MG63 (cell line): ENCODE measurements at regions not wholly inside any gene's neighbourhood (a gene's known extent, or its start where the extent isn't known, plus 50 kb on each side); places are given as distances from the start of the nearest gene placed in this dataset.
"Not testable (repeated sequence)": the region's sequence is repeated elsewhere in the genome, so short reads cannot be mapped to it uniquely, and the experiment has no call there.

Experiments
- DNase-seq: peaks from one replicate; pipeline ENCODE4 v3.0.0-alpha.2; 2020
- H3K27me3 ChIP-seq: fragments of 250-450 bp; sonication (Bioruptor Pico); 2 replicates; pipeline ENCODE4 v1.5.1; 2020; ENCODE audit warnings: mild to moderate bottlenecking, moderate library complexity
- H3K36me3 ChIP-seq: fragments of 250-450 bp; sonication (Bioruptor Pico); 2 replicates; pipeline ENCODE4 v1.5.1; 2020; ENCODE audit warnings: mild to moderate bottlenecking, moderate library complexity
- H3K4me3 ChIP-seq: fragments of 250-450 bp; sonication (Bioruptor Pico); 2 replicates; pipeline ENCODE4 v1.5.1; 2020; ENCODE audit warnings: mild to moderate bottlenecking, moderate library complexity
- H3K9me3 ChIP-seq: fragments of 250-450 bp; sonication (Bioruptor Pico); 2 replicates; pipeline ENCODE4 v1.5.1; 2020; ENCODE audit warnings: mild to moderate bottlenecking, moderate library complexity

GRCh38 chr1:177650947-177651346, 318.9 kb downstream of the SEC16B start:
- no peak overlapping the region for H3K4me3 ChIP-seq
- H3K36me3 ChIP-seq = no peaks in the 10 kb centered on the region
- no peaks in the 10 kb centered on the region for H3K9me3 ChIP-seq
- H3K27me3 ChIP-seq = peaks cover 2% of the 10 kb centered on the region; the same call in 1 of the 2 replicates
- no peak for DNase-seq

- no peak for DNase-seq
- no peak overlapping the region for H3K4me3 ChIP-seq
- H3K27me3 ChIP-seq = peaks cover 2% of the 10 kb centered on the region; the same call in 1 of the 2 replicates
- H3K9me3 ChIP-seq = no peaks in the 10 kb centered on the region
- H3K36me3 ChIP-seq = no peaks in the 10 kb centered on the region
Measured at GRCh38 chr1:177648731-177649265, 321.1 kb downstream of the SEC16B start.

GRCh38 chr1:177648138-177648537, 321.7 kb downstream of the SEC16B start:
- H3K9me3 ChIP-seq = no peaks in the 10 kb centered on the region
- DNase-seq = no peak
- H3K27me3 ChIP-seq = 0 out of 2 replicates have a peak, but pooled peaks cover 2% of the 10 kb centered on the region
- no peak overlapping the region for H3K4me3 ChIP-seq
- no peaks in the 10 kb centered on the region for H3K36me3 ChIP-seq

- Histone ChIP-seq H3K27me3 (no peaks in the 10 kb centered on the region), H3K4me3 (no peak overlapping the region), H3K9me3 (no peaks in the 10 kb centered on the region), H3K36me3 (no peaks in the 10 kb centered on the region)
- DNase-seq = no peak
Measured at GRCh38 chr1:177646757-177647730, 322.8 kb downstream of the SEC16B start.

- Histone ChIP-seq H3K9me3 (no peaks in the 10 kb centered on the region), H3K36me3 (no peaks in the 10 kb centered on the region), H3K4me3 (no peak overlapping the region), H3K27me3 (no peaks in the 10 kb centered on the region)
- DNase-seq = no peak
Measured at GRCh38 chr1:177645491-177646190, 324.2 kb downstream of the SEC16B start.

GRCh38 chr1:177640687-177641086, 329.2 kb downstream of the SEC16B start:
- H3K27me3 ChIP-seq = no peaks in the 10 kb centered on the region
- H3K9me3 ChIP-seq = no peaks in the 10 kb centered on the region
- no peak for DNase-seq
- no peaks in the 10 kb centered on the region for H3K36me3 ChIP-seq
- no peak overlapping the region for H3K4me3 ChIP-seq

- not testable (repeated sequence) for H3K4me3 ChIP-seq, DNase-seq, H3K9me3 ChIP-seq, H3K36me3 ChIP-seq, H3K27me3 ChIP-seq
Measured at GRCh38 chr1:177634151-177634550, 335.7 kb downstream of the SEC16B start.

- DNase-seq = no peak
- Histone ChIP-seq H3K27me3 (0 out of 2 replicates have a peak, but pooled peaks cover 2% of the 10 kb centered on the region), H3K9me3 (no peaks in the 10 kb centered on the region), H3K4me3 (no peak overlapping the region), H3K36me3 (no peaks in the 10 kb centered on the region)
Measured at GRCh38 chr1:177632923-177633615, 336.8 kb downstream of the SEC16B start.

GRCh38 chr1:177631770-177632169, 338.1 kb downstream of the SEC16B start:
- H3K9me3 ChIP-seq = no peaks in the 10 kb centered on the region
- H3K27me3 ChIP-seq = 0 out of 2 replicates have a peak, but pooled peaks cover 2% of the 10 kb centered on the region
- no peak overlapping the region for H3K4me3 ChIP-seq
- no peak for DNase-seq
- H3K36me3 ChIP-seq = no peaks in the 10 kb centered on the region

GRCh38 chr1:177629526-177629925, 340.3 kb downstream of the SEC16B start:
- no peaks in the 10 kb centered on the region for H3K9me3 ChIP-seq
- DNase-seq = no peak
- no peaks in the 10 kb centered on the region for H3K36me3 ChIP-seq
- H3K27me3 ChIP-seq = 0 out of 2 replicates have a peak, but pooled peaks cover 2% of the 10 kb centered on the region
- no peak overlapping the region for H3K4me3 ChIP-seq

- Histone ChIP-seq H3K27me3 (0 out of 2 replicates have a peak, but pooled peaks cover 2% of the 10 kb centered on the region), H3K9me3 (no peaks in the 10 kb centered on the region), H3K4me3 (no peak overlapping the region), H3K36me3 (no peaks in the 10 kb centered on the region)
- DNase-seq = no peak
Measured at GRCh38 chr1:177627148-177627910, 342.5 kb downstream of the SEC16B start.

- Histone ChIP-seq H3K36me3 (no peaks in the 10 kb centered on the region), H3K27me3 (no peaks in the 10 kb centered on the region), H3K4me3 (no peak overlapping the region), H3K9me3 (no peaks in the 10 kb centered on the region)
- DNase-seq = no peak
Measured at GRCh38 chr1:177620636-177621190, 349.1 kb downstream of the SEC16B start.

GRCh38 chr1:177615251-177615650, 354.6 kb downstream of the SEC16B start:
- Histone ChIP-seq H3K36me3 (no peaks in the 10 kb centered on the region), H3K27me3 (no peaks in the 10 kb centered on the region; the same call in 1 of the 2 replicates), H3K4me3 (no peak overlapping the region), H3K9me3 (no peaks in the 10 kb centered on the region)
- DNase-seq = no peak

- H3K36me3 ChIP-seq = no peaks in the 10 kb centered on the region
- DNase-seq = no peak
- no peaks in the 10 kb centered on the region for H3K9me3 ChIP-seq
- H3K27me3 ChIP-seq = no peaks in the 10 kb centered on the region; the same call in 1 of the 2 replicates
- no peak overlapping the region for H3K4me3 ChIP-seq
Measured at GRCh38 chr1:177611402-177611801, 358.5 kb downstream of the SEC16B start.

GRCh38 chr1:177609953-177610352, 359.9 kb downstream of the SEC16B start:
- no peaks in the 10 kb centered on the region for H3K36me3 ChIP-seq
- H3K9me3 ChIP-seq = no peaks in the 10 kb centered on the region
- no peak overlapping the region for H3K4me3 ChIP-seq
- no peak for DNase-seq
- peaks cover 2% of the 10 kb centered on the region; the same call in 1 of the 2 replicates for H3K27me3 ChIP-seq

GRCh38 chr1:177600936-177601335, 368.9 kb downstream of the SEC16B start:
- no peak overlapping the region for H3K4me3 ChIP-seq
- no peaks in the 10 kb centered on the region for H3K36me3 ChIP-seq
- H3K27me3 ChIP-seq = peaks cover under 1% of the 10 kb centered on the region; the same call in 1 of the 2 replicates
- no peaks in the 10 kb centered on the region for H3K9me3 ChIP-seq
- DNase-seq = no peak
